AG10803 (cell line): ENCODE measurements at regions not wholly inside any gene's neighbourhood (a gene's known extent, or its start where the extent isn't known, plus 50 kb on each side); places are given as distances from the start of the nearest gene placed in this dataset.
A peak's percentile ranks its signal among the peaks of the same experiment; 100 is the strongest.

ENCODE experiments used
- DNase-seq: peaks from one replicate; pipeline ENCODE4 v3.0.0; 2010; ENCODE audit warnings: low read depth
- H3K4me3 ChIP-seq: 2 replicates; pipeline ENCODE4 v1.5.1; 2011; ENCODE audit warnings: mild to moderate bottlenecking, low read length, control low read depth
- TF ChIP-seq, protein P1 (sequence below): conservative IDR thresholded peaks from 2 replicates; pipeline ENCODE4 v1.5.1; 2011; ENCODE audit warnings: mild to moderate bottlenecking, low read length, control low read depth, inconsistent platforms

DNA sequence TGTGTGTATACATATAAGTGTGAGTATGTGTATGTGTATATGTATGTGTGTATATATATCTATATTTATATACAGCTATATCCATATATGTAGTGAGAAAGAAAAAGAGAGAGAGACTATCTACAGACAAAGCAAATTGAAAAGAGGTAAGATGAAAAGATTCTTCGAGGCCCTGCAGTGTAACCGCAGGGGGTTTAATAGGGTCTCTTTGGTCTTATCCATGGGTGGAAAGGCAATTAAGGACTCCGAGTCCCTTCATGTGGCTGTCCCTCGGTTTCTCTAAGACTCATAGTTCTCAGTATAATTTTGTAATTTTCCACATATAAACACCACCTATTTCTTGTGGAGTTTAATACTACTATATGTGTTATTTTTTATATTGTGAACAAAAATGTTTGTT lies 50.6 kb upstream of the JAZF1 start:
- TF ChIP-seq, protein P1, sequence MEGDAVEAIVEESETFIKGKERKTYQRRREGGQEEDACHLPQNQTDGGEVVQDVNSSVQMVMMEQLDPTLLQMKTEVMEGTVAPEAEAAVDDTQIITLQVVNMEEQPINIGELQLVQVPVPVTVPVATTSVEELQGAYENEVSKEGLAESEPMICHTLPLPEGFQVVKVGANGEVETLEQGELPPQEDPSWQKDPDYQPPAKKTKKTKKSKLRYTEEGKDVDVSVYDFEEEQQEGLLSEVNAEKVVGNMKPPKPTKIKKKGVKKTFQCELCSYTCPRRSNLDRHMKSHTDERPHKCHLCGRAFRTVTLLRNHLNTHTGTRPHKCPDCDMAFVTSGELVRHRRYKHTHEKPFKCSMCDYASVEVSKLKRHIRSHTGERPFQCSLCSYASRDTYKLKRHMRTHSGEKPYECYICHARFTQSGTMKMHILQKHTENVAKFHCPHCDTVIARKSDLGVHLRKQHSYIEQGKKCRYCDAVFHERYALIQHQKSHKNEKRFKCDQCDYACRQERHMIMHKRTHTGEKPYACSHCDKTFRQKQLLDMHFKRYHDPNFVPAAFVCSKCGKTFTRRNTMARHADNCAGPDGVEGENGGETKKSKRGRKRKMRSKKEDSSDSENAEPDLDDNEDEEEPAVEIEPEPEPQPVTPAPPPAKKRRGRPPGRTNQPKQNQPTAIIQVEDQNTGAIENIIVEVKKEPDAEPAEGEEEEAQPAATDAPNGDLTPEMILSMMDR = no peak
- DNase-seq = no peak
- no peak overlapping the region for H3K4me3 ChIP-seq

DNA sequence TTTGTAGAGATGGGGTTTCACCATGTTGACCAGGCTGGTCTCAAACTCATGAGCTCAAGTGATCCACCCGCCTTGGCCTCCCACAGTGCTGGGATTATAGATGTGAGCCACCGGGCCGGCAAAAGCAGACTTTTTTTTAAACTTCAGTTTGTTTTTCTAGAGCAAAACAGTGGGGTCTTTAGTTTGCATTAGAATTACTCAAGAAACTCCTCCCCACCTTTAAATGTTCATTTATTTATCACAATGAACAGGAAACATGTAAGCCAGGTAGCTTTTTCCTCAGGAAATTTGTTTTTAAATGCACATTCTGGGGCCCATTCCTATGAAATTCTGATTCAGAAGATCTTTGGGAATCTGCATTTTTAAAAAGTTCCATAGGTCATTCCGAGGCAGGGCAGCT lies 56.0 kb upstream of the JAZF1 start:
- no peak for DNase-seq
- TF ChIP-seq, protein P1 = no peak
- no peak overlapping the region for H3K4me3 ChIP-seq

DNA sequence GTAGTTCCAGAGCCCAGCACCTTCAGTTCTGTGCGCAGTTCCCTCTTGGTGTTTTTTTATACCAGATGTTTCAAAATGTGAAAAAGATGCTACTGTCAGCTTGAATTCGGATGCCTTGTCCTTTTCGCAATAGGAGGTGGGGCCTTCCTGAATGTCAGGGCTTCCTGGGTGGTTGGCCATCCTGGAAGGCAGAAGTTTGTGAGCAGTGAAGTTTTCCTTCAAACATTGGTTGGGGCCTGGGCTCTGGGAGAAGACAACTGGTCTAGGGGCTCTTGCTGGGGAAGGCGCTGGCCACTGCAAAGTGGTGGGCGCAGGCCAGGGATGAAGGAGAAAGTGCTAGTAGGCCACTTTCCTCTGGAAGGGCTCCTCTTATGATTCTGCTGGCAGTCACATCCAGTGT lies 56.8 kb upstream of the JAZF1 start:
- no peak overlapping the region for H3K4me3 ChIP-seq
- TF ChIP-seq, protein P1 = no peak
- DNase-seq = no peak

DNA sequence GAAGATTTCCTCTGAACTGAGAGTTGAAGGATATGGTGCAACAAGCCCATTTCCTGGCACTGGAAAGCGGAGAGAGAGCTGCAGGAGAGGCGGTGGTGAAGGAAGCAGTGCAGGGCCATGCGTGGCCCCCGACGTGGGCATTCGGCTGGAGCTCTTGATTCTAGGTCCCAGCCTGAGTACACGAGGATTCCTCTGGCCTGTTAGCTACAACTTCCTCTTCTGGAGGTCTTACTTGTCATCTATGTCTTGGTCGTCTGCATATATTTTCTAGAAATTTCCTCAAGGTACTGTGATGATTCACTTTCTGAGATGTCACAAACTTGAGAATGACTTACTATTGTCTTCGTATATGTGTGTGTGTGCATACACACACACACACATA lies 59.2 kb upstream of the JAZF1 start:
- no peak overlapping the region for H3K4me3 ChIP-seq
- TF ChIP-seq, protein P1 = no peak
- no peak for DNase-seq

DNA sequence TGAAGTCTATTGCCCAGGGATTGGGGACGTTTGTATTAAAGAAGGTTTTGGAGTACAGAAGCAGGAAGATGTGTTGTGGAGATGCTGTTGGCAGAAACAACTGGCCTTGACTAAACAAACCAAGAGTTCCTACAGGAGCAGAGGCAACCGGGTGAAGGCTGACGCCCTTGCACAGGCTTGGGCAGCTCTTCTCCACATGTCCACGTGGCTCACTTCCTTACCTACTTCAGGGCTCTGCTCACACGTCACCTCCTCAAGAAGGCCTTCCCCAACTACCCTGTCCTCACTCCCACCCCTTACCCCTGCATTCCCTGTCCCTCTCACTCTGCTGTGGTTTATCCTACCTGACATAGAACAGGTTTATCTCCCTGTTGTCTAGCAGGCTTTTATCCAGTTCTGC lies 59.9 kb upstream of the JAZF1 start:
- TF ChIP-seq, protein P1 = no peak
- DNase-seq = no peak
- H3K4me3 ChIP-seq = no peak overlapping the region

DNA sequence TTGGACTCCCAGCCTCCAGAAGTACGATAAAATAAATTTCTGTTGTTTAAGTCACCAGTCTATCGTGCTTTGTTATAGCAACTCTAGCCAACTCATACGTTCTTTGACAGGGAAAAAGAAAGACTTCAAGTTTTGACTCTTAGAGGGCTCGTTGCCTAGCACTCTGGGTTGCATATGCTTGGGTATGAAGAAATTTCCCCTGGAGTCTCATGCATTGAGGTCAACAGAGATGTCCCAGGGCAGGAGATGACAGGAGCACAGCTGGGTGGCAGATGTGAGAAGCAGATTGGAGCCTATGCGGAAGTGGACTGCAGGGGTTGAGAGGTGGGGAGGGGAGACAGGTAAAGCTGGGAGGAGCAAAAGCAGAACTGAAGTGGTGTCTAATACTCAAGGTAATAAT lies 63.3 kb upstream of the JAZF1 start:
- DNase-seq = peak; percentile 13
- no peak overlapping the region for H3K4me3 ChIP-seq
- TF ChIP-seq, protein P1 = no peak

DNA sequence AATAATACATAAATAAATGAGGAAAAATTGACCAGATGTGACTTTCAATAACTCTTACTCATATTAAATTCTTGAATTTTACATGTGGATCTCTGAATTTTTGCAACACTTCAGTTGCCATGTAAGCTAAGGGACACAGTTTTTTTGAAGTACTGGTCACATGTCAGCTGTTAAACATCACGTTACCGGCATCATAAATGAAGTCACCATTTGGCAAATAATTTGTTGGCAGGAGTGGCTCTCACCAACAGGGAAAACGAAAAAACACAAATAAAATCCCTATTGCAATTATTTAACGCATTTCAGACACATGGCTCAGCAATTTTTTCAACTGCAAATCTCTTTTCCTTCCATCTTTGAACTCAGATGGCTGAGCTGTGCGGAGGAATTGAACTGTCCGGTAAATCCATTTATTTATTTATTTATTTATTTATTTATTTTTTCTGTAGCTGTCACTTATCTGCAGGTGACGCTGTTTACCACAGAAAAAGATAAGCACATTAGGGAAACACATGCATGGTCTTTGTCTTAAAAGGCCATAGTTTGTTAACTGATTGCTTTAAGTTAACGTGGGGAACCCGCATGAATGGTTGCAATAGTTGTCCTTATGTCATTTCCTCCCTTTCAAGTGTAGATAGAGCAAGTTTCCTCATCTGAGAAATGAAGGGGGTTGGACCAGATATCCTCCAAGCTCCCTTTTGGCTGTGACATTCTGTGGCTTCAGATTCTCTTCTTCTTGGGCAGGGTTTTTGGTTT lies 64.7 kb upstream of the JAZF1 start:
- no peak overlapping the region for H3K4me3 ChIP-seq
- DNase-seq = no peak
- TF ChIP-seq, protein P1 = no peak
